ENCODE measurements at regions not wholly inside any gene's neighbourhood (a gene's known extent, or its start where the extent isn't known, plus 50 kb on each side); places are given as distances from the start of the nearest gene placed in this dataset.

GRCh38 chr3:74709951-74710350 is 95.5 kb upstream of the CNTN3 start:
- Mint-ChIP-seq H3K4me1 (ENCODE audit: low read depth, unreplicated experiment) (no peaks in the 10 kb centered on the region), H3K27me3 (ENCODE audit: unreplicated experiment) (no peaks in the 10 kb centered on the region), H3K9me3 (ENCODE audit: unreplicated experiment) (no peaks in the 10 kb centered on the region), H3K36me3 (ENCODE audit: unreplicated experiment) (peaks cover 5% of the 10 kb centered on the region), H3K27ac (ENCODE audit: unreplicated experiment) (no peak overlapping the region), H3K4me3 (ENCODE audit: unreplicated experiment) (no peak overlapping the region)
- TF ChIP-seq, protein P1, sequence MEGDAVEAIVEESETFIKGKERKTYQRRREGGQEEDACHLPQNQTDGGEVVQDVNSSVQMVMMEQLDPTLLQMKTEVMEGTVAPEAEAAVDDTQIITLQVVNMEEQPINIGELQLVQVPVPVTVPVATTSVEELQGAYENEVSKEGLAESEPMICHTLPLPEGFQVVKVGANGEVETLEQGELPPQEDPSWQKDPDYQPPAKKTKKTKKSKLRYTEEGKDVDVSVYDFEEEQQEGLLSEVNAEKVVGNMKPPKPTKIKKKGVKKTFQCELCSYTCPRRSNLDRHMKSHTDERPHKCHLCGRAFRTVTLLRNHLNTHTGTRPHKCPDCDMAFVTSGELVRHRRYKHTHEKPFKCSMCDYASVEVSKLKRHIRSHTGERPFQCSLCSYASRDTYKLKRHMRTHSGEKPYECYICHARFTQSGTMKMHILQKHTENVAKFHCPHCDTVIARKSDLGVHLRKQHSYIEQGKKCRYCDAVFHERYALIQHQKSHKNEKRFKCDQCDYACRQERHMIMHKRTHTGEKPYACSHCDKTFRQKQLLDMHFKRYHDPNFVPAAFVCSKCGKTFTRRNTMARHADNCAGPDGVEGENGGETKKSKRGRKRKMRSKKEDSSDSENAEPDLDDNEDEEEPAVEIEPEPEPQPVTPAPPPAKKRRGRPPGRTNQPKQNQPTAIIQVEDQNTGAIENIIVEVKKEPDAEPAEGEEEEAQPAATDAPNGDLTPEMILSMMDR (IDR thresholded peaks at IDR 0.05; ENCODE audit: partially characterized antibody, unreplicated experiment), result no peak
- DNase-seq, result no peak

- H3K9me3 Mint-ChIP-seq (ENCODE audit: unreplicated experiment), result no peaks in the 10 kb centered on the region
- H3K27me3 Mint-ChIP-seq (ENCODE audit: unreplicated experiment), result no peaks in the 10 kb centered on the region
- no peak overlapping the region for H3K4me3 Mint-ChIP-seq (ENCODE audit: unreplicated experiment)
- no peaks in the 10 kb centered on the region for H3K36me3 Mint-ChIP-seq (ENCODE audit: unreplicated experiment)
- TF ChIP-seq, protein P1 (IDR thresholded peaks at IDR 0.05; ENCODE audit: partially characterized antibody, unreplicated experiment), result no peak
- no peaks in the 10 kb centered on the region for H3K4me1 Mint-ChIP-seq (ENCODE audit: low read depth, unreplicated experiment)
- no peak for DNase-seq
- H3K27ac Mint-ChIP-seq (ENCODE audit: unreplicated experiment), result no peak overlapping the region
Observed at GRCh38 chr3:74693696-74694393, 79.4 kb upstream of the CNTN3 start.

- Mint-ChIP-seq H3K27me3 (ENCODE audit: unreplicated experiment) (no peaks in the 10 kb centered on the region), H3K36me3 (ENCODE audit: unreplicated experiment) (no peaks in the 10 kb centered on the region), H3K4me3 (ENCODE audit: unreplicated experiment) (no peak overlapping the region), H3K27ac (ENCODE audit: unreplicated experiment) (no peak overlapping the region), H3K4me1 (ENCODE audit: low read depth, unreplicated experiment) (no peaks in the 10 kb centered on the region), H3K9me3 (ENCODE audit: unreplicated experiment) (no peaks in the 10 kb centered on the region)
- DNase-seq, result no peak
- TF ChIP-seq, protein P1 (IDR thresholded peaks at IDR 0.05; ENCODE audit: partially characterized antibody, unreplicated experiment), result no peak
Observed at GRCh38 chr3:74693251-74693650, 78.8 kb upstream of the CNTN3 start.

DNA sequence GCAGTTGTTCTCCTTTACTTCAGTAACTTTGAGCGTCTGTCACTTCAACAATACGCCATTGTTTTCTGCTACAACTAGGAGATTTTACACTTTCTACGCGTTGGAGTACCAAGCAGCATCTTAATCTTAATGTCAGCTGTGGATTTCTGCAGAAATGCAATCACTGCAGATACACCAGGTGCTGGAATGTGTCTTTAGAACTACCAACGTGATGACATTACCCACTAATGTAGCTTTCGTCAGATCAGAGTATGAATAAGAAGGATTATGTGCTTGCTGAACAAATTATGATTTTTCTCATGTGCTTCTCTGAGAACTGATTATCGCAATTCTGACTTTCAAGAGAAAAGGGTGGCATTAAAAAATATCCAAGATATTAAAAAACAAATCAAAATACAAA is 77.5 kb upstream of the CNTN3 start:
- H3K27ac Mint-ChIP-seq (ENCODE audit: unreplicated experiment), result no peak overlapping the region
- no peaks in the 10 kb centered on the region for H3K27me3 Mint-ChIP-seq (ENCODE audit: unreplicated experiment)
- no peaks in the 10 kb centered on the region for H3K4me1 Mint-ChIP-seq (ENCODE audit: low read depth, unreplicated experiment)
- TF ChIP-seq, protein P1 (IDR thresholded peaks at IDR 0.05; ENCODE audit: partially characterized antibody, unreplicated experiment), result no peak
- no peaks in the 10 kb centered on the region for H3K36me3 Mint-ChIP-seq (ENCODE audit: unreplicated experiment)
- H3K4me3 Mint-ChIP-seq (ENCODE audit: unreplicated experiment), result no peak overlapping the region
- H3K9me3 Mint-ChIP-seq (ENCODE audit: unreplicated experiment), result no peaks in the 10 kb centered on the region
- no peak for DNase-seq

GRCh38 chr3:74673326-74673725 is 58.9 kb upstream of the CNTN3 start:
- Mint-ChIP-seq H3K27ac (ENCODE audit: unreplicated experiment) (no peak overlapping the region), H3K4me1 (ENCODE audit: low read depth, unreplicated experiment) (no peaks in the 10 kb centered on the region), H3K4me3 (ENCODE audit: unreplicated experiment) (no peak overlapping the region), H3K36me3 (ENCODE audit: unreplicated experiment) (no peaks in the 10 kb centered on the region), H3K9me3 (ENCODE audit: unreplicated experiment) (no peaks in the 10 kb centered on the region), H3K27me3 (ENCODE audit: unreplicated experiment) (no peaks in the 10 kb centered on the region)
- TF ChIP-seq, protein P1 (IDR thresholded peaks at IDR 0.05; ENCODE audit: partially characterized antibody, unreplicated experiment), result no peak
- DNase-seq, result no peak

Data from glutamatergic neuron (in vitro differentiated cells).